Neural progenitor cell (in vitro differentiated cells): ENCODE measurements at regions not wholly inside any gene's neighbourhood (a gene's known extent, or its start where the extent isn't known, plus 50 kb on each side); places are given as distances from the start of the nearest gene placed in this dataset.

Experiments used
- DNase-seq: peaks from one replicate; pipeline ENCODE4 v3.0.0-alpha.2; 2016; ENCODE audit warnings: low spot score
- H2AFZ ChIP-seq: fragments of 200-600 bp; sonication (generic); replicated peaks from 2 replicates; pipeline ENCODE4 v1.6.1; 2016; ENCODE audit warnings: antibody characterized with exemption
- H3F3A ChIP-seq: fragments of 200-600 bp; sonication (generic); 2 replicates; pipeline ENCODE4 v1.6.1; 2016; ENCODE audit warnings: antibody characterized with exemption, low read depth
- H3K27ac ChIP-seq: fragments of 200-600 bp; sonication (generic); 2 replicates; pipeline ENCODE4 v1.5.1; 2016; ENCODE audit warnings: mild to moderate bottlenecking
- H3K27me3 ChIP-seq: fragments of 200-600 bp; sonication (generic); 2 replicates; pipeline ENCODE4 v1.6.1; 2016; ENCODE audit warnings: mild to moderate bottlenecking, moderate library complexity
- H3K36me3 ChIP-seq: fragments of 200-600 bp; sonication (generic); 2 replicates; pipeline ENCODE4 v1.5.1; 2016
- H3K4me1 ChIP-seq: fragments of 200-600 bp; sonication (generic); 2 replicates; pipeline ENCODE4 v1.6.1; 2016; ENCODE audit warnings: mixed run types
- H3K4me2 ChIP-seq: fragments of 200-600 bp; sonication (generic); 2 replicates; pipeline ENCODE4 v1.6.1; 2016
- H3K4me3 ChIP-seq: fragments of 200-600 bp; sonication (generic); 2 replicates; pipeline ENCODE4 v1.5.1; 2016
- H3K79me2 ChIP-seq: fragments of 200-600 bp; sonication (generic); 2 replicates; pipeline ENCODE4 v1.6.1; 2016; ENCODE audit warnings: low read depth
- H3K9ac ChIP-seq: fragments of 200-600 bp; sonication (generic); 2 replicates; pipeline ENCODE4 v1.6.1; 2016
- H3K9me3 ChIP-seq: fragments of 200-600 bp; sonication (generic); 2 replicates; pipeline ENCODE4 v1.5.1; 2016; ENCODE audit warnings: low read depth
- H4K20me1 ChIP-seq: fragments of 200-600 bp; sonication (generic); 2 replicates; pipeline ENCODE4 v1.6.1; 2016; ENCODE audit warnings: low read depth
- H3K27ac Mint-ChIP-seq: 3 replicates; pipeline ENCODE4 v1.8.0; 2021; ENCODE audit warnings: mixed read lengths
- H3K27me3 Mint-ChIP-seq: 2 replicates; pipeline ENCODE4 v1.8.0; 2022; ENCODE audit warnings: low read depth, mild to moderate bottlenecking, inconsistent platforms, moderate library complexity, mixed read lengths; ENCODE audit not compliant: insufficient read depth
- H3K36me3 Mint-ChIP-seq: 3 replicates; pipeline ENCODE4 v1.8.0; 2021; ENCODE audit warnings: mixed read lengths
- H3K4me1 Mint-ChIP-seq: 3 replicates; pipeline ENCODE4 v1.8.0; 2021; ENCODE audit warnings: mixed read lengths
- H3K4me3 Mint-ChIP-seq: 3 replicates; pipeline ENCODE4 v1.8.0; 2021; ENCODE audit warnings: mild to moderate bottlenecking, moderate library complexity, mixed read lengths
- H3K9me3 Mint-ChIP-seq: 3 replicates; pipeline ENCODE4 v1.8.0; 2020; ENCODE audit warnings: mixed read lengths
- EZH2 ChIP-seq: fragments of 200-600 bp; sonication (generic); IDR thresholded peaks from 2 replicates; pipeline ENCODE4 v1.6.1; 2017; ENCODE audit warnings: antibody characterized with exemption, mild to moderate bottlenecking, moderate library complexity
- EZH2phosphoT487 ChIP-seq: fragments of 200-600 bp; sonication (generic); IDR thresholded peaks from 2 replicates; pipeline ENCODE4 v1.6.1; 2017; ENCODE audit warnings: antibody characterized with exemption
- TF ChIP-seq, protein P1 (sequence below): fragments of 200-600 bp; sonication (generic); IDR thresholded peaks from 2 replicates; pipeline ENCODE4 v1.5.1; 2017; ENCODE audit warnings: antibody characterized with exemption, mild to moderate bottlenecking

DNA sequence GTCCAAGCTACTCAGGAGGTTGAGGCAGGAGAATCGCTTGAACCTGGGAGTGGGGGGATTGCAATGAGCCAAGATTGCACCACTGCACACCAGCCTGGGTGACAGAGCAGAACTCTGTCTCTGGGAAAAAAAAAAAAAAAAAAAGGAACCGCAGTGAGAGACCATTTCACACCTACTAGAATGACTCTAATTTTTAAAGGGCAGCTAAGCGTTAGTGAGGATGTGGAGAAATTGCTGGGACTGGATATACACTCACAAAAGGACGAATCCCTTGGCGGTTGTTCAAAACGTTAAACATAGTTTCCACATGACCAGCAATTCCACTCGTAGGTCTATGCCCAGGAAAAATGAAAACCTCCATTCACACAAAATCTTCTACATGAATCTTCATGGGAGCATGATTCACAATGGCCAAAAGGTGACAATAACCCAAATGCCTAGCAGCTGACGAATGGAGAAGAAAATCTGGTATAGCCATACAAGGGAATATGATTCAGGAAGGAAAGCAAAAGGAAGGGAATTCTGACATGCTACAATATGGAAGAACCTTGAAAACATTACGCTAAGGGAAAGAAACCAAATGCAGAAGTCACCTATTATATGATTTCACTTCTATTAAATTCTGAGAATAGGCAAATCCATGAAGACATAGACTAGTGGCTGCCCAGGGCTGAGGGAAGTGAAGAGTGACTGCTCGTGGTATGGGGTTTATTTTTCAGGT, 127.0 kb downstream of the CHSY1 start:
- no peaks in the 10 kb centered on the region for H3K9me3 ChIP-seq
- H3K79me2 ChIP-seq = no peaks in the 10 kb centered on the region
- peaks cover 28% of the 10 kb centered on the region for H3F3A ChIP-seq
- peaks cover 37% of the 10 kb centered on the region for H3K4me1 ChIP-seq
- Mint-ChIP-seq H3K4me3 (no peak overlapping the region), H3K27ac (no peak overlapping the region), H3K27me3 (peaks cover 5% of the 10 kb centered on the region), H3K4me1 (peaks cover 51% of the 10 kb centered on the region), H3K9me3 (peaks cover 8% of the 10 kb centered on the region), H3K36me3 (no peaks in the 10 kb centered on the region)
- no peak overlapping the region for H3K4me3 ChIP-seq
- no peaks in the 10 kb centered on the region for H3K27me3 ChIP-seq
- no peaks in the 10 kb centered on the region for H4K20me1 ChIP-seq
- TF ChIP-seq EZH2phosphoT487 (no peak), EZH2 (no peak)
- TF ChIP-seq, protein P1, sequence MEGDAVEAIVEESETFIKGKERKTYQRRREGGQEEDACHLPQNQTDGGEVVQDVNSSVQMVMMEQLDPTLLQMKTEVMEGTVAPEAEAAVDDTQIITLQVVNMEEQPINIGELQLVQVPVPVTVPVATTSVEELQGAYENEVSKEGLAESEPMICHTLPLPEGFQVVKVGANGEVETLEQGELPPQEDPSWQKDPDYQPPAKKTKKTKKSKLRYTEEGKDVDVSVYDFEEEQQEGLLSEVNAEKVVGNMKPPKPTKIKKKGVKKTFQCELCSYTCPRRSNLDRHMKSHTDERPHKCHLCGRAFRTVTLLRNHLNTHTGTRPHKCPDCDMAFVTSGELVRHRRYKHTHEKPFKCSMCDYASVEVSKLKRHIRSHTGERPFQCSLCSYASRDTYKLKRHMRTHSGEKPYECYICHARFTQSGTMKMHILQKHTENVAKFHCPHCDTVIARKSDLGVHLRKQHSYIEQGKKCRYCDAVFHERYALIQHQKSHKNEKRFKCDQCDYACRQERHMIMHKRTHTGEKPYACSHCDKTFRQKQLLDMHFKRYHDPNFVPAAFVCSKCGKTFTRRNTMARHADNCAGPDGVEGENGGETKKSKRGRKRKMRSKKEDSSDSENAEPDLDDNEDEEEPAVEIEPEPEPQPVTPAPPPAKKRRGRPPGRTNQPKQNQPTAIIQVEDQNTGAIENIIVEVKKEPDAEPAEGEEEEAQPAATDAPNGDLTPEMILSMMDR = no peak
- H3K9ac ChIP-seq = no peak overlapping the region
- H3K36me3 ChIP-seq = no peaks in the 10 kb centered on the region
- no peak overlapping the region for H2AFZ ChIP-seq
- H3K27ac ChIP-seq = no peak overlapping the region
- no peak overlapping the region for H3K4me2 ChIP-seq
- no peak for DNase-seq

DNA sequence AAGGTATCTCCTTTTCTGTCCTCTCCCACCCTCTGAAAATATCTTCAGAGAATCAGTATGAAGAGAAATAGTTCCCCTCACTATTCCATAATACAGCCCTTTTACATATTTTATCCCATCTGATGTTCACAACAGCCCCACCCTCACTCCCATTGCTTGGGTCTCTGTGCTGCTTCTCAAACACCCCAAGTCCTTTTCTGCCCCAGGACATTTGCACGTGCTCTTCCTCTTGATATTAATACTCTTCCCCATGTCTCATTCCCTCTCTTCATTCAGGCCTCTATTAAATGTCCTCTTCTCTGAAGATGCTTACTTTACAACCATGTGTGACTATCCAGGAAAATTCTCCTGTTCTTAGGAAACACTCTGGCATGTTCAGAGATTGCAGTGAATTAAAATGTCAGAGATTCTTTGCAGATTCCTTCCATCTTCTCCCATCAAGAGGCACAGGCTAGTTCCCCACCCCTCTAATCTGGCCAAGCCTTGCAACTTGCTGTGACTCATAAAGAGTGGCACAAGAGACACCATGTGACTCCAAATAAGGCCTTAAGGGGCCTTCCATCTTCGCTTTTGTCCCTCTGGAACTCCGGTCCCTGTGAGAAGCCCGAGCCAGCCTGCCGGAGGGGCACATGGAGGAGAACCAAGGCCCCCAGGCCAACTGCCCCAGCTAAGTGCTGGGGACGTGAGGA, 128.5 kb downstream of the CHSY1 start:
- Histone ChIP-seq H3K36me3 (no peaks in the 10 kb centered on the region), H3K4me2 (no peak overlapping the region), H4K20me1 (no peaks in the 10 kb centered on the region), H3K9ac (no peak overlapping the region), H3F3A (peaks cover 28% of the 10 kb centered on the region), H3K4me3 (no peak overlapping the region), H3K79me2 (no peaks in the 10 kb centered on the region), H3K9me3 (no peaks in the 10 kb centered on the region), H3K27me3 (no peaks in the 10 kb centered on the region), H3K27ac (no peak overlapping the region), H2AFZ (no peak overlapping the region), H3K4me1 (peaks cover 37% of the 10 kb centered on the region)
- Mint-ChIP-seq H3K9me3 (peaks cover 7% of the 10 kb centered on the region), H3K4me3 (no peak overlapping the region), H3K27me3 (peaks cover 5% of the 10 kb centered on the region), H3K27ac (no peak overlapping the region), H3K4me1 (peaks cover 52% of the 10 kb centered on the region), H3K36me3 (no peaks in the 10 kb centered on the region)
- TF ChIP-seq EZH2 (no peak), EZH2phosphoT487 (no peak)
- TF ChIP-seq, protein P1 = no peak
- no peak for DNase-seq

DNA sequence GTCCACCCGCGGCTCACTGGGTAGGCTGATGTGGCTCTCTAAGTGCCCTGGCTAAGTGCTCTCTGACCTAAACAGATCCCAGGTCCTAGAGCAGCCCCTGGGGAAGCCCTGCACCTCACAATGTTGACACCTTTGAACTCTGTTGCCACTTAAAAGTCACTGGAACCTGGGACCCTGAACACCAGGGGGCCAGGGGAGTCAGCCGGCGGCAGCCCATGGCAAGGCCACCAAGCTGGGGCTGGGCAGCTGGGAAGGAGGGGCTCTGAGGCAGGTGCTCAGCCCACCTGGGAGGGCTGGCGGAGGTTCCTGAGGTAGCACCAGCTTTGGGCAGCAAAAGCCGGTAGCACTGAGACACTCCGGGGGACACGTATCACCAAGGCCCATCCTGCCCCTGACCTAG, 129.0 kb downstream of the CHSY1 start:
- Histone ChIP-seq H3K9ac (no peak overlapping the region), H3K4me1 (peaks cover 37% of the 10 kb centered on the region)
- H3K4me1 Mint-ChIP-seq = peaks cover 47% of the 10 kb centered on the region

More for the DNA sequence above, 129.0 kb downstream of the CHSY1 start:
- TF ChIP-seq, protein P1 = no peak
- TF ChIP-seq EZH2phosphoT487 (no peak), EZH2 (no peak)
- H3K27me3 ChIP-seq = no peaks in the 10 kb centered on the region
- H3K27ac Mint-ChIP-seq = no peak overlapping the region
- H3K27ac ChIP-seq = no peak overlapping the region
- no peak for DNase-seq
- H3K36me3 ChIP-seq = no peaks in the 10 kb centered on the region
- H3K36me3 Mint-ChIP-seq = no peaks in the 10 kb centered on the region
- no peak overlapping the region for H3K4me3 Mint-ChIP-seq
- no peaks in the 10 kb centered on the region for H3K9me3 ChIP-seq
- no peaks in the 10 kb centered on the region for H4K20me1 ChIP-seq
- no peak overlapping the region for H2AFZ ChIP-seq
- peaks cover 1% of the 10 kb centered on the region for H3K9me3 Mint-ChIP-seq
- no peaks in the 10 kb centered on the region for H3K79me2 ChIP-seq
- peaks cover 22% of the 10 kb centered on the region for H3F3A ChIP-seq
- H3K27me3 Mint-ChIP-seq = peaks cover 3% of the 10 kb centered on the region
- no peak overlapping the region for H3K4me2 ChIP-seq
- no peak overlapping the region for H3K4me3 ChIP-seq
